Progenitor cell of endocrine pancreas (in vitro differentiated cells): ENCODE measurements at regions not wholly inside any gene's neighbourhood (a gene's known extent, or its start where the extent isn't known, plus 50 kb on each side); places are given as distances from the start of the nearest gene placed in this dataset.

Source experiments
- DNase-seq: peaks from one replicate; pipeline ENCODE4 v3.0.0; 2021; ENCODE audit warnings: low spot score; ENCODE audit not compliant: unreplicated experiment
- H3K27ac Mint-ChIP-seq: 2 replicates; pipeline ENCODE4 v1.8.0; 2021; ENCODE audit warnings: mild to moderate bottlenecking, moderate library complexity, mixed read lengths
- H3K27me3 Mint-ChIP-seq: 2 replicates; pipeline ENCODE4 v1.8.0; 2021; ENCODE audit warnings: mixed read lengths
- H3K36me3 Mint-ChIP-seq: 2 replicates; pipeline ENCODE4 v1.8.0; 2022; ENCODE audit warnings: mixed read lengths; ENCODE audit not compliant: insufficient read depth
- H3K4me1 Mint-ChIP-seq: 2 replicates; pipeline ENCODE4 v1.8.0; 2021; ENCODE audit warnings: low read depth, mixed read lengths
- H3K4me3 Mint-ChIP-seq: 2 replicates; pipeline ENCODE4 v1.8.0; 2021; ENCODE audit warnings: low read depth, mild to moderate bottlenecking, moderate library complexity, mixed read lengths
- H3K9me3 Mint-ChIP-seq: 2 replicates; pipeline ENCODE4 v1.8.0; 2021; ENCODE audit warnings: low read depth, mixed read lengths
- TF ChIP-seq, protein P1 (sequence below): fragments of 200-600 bp; sonication (generic); IDR thresholded peaks from one replicate; pipeline ENCODE4 v1.5.0; 2021; ENCODE audit warnings: antibody characterized with exemption, mild to moderate bottlenecking; ENCODE audit not compliant: unreplicated experiment

DNA sequence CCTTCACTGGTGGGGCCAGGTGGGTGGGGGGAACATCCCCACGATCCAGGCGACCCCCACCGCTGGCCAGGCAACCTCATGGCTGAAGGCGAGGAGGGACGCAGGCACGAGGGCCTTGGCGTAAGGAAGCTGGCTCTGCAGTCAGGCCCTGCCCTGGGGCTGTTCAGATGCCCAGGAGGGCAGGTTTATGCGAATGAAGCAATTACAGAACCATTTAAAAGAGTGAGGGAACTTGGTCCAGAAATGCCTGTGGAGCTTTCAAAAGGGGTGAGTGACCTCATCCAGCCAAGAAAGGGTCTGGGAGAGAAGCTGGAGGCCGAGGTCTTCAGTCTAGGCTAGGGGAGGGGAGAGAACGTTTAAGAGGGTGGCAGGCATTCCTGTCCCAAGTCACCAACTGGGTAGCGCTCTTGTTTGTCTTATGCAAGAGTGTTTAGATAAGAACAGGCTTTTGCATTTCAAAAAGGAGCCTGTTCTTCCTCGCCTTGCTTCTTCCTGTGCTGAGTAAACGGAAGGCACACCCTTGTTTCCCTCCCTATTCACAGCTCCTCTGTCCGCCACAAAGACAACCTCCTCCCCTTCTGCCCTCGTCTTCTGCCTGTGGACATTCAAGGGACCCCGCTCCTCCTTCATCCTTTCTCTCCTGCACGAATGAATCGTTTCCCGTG, 183.5 kb upstream of the SDK2 start:
- H3K27ac Mint-ChIP-seq: no peak overlapping the region
- TF ChIP-seq, protein P1, sequence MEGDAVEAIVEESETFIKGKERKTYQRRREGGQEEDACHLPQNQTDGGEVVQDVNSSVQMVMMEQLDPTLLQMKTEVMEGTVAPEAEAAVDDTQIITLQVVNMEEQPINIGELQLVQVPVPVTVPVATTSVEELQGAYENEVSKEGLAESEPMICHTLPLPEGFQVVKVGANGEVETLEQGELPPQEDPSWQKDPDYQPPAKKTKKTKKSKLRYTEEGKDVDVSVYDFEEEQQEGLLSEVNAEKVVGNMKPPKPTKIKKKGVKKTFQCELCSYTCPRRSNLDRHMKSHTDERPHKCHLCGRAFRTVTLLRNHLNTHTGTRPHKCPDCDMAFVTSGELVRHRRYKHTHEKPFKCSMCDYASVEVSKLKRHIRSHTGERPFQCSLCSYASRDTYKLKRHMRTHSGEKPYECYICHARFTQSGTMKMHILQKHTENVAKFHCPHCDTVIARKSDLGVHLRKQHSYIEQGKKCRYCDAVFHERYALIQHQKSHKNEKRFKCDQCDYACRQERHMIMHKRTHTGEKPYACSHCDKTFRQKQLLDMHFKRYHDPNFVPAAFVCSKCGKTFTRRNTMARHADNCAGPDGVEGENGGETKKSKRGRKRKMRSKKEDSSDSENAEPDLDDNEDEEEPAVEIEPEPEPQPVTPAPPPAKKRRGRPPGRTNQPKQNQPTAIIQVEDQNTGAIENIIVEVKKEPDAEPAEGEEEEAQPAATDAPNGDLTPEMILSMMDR: no peak
- no peaks in the 10 kb centered on the region for H3K36me3 Mint-ChIP-seq
- H3K4me3 Mint-ChIP-seq: no peak overlapping the region
- peaks cover 9% of the 10 kb centered on the region for H3K4me1 Mint-ChIP-seq
- H3K27me3 Mint-ChIP-seq: peaks cover 52% of the 10 kb centered on the region
- no peak for DNase-seq
- H3K9me3 Mint-ChIP-seq: no peaks in the 10 kb centered on the region

DNA sequence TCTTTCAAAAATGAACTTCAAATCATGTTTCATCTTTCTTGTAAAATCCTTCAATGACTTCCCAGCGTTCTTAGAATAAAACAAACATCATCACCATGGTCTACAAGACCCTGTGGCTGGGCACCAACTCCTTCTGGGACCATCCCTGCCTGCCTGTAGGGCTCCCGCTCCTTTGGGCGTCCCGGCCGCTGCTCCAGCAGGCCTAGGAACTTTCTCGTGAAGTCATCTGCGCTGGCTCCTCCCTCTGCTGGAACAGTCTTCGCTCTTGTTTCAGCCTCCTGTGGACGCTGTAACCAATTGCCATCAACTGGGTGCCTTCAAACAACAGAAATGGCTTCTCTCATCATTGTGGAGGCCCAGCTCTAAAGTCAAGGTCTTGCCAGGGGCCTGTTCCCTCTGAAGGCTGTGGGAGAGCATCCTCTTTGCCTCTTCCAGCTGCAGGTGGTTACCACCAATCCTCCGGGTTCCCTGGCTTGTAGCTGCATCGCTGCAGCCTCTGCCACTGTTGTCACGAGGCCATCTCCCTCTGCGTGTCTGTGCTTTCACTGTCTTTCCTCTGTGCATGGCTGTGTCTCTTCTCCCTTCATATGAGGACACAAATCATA, 185.5 kb upstream of the SDK2 start:
- TF ChIP-seq, protein P1: no peak
- no peaks in the 10 kb centered on the region for H3K36me3 Mint-ChIP-seq
- no peak overlapping the region for H3K27ac Mint-ChIP-seq
- H3K9me3 Mint-ChIP-seq: no peaks in the 10 kb centered on the region
- no peak overlapping the region for H3K4me3 Mint-ChIP-seq
- no peak for DNase-seq
- H3K27me3 Mint-ChIP-seq: peaks cover 44% of the 10 kb centered on the region
- peaks cover 9% of the 10 kb centered on the region for H3K4me1 Mint-ChIP-seq

DNA sequence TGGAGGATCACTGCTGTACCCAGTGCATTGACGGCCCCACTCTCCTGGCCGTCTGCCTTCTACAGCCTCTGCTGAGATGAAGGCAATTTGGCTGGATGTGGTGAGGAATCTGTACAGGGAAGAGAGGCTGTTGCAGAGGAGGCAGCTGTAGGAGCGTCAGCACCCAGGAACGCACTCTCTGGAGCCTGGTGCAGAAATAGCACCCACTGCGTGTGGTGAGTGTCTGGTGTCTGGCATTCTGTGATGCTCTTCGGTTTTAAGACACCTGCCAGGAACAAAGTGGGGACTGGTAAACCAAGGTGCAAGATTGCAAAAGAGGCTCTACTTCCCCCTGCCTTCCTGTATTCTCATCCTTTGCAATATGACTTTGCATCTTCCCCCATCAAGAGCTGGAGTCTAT, 187.5 kb upstream of the SDK2 start:
- Mint-ChIP-seq H3K27me3 (peaks cover 55% of the 10 kb centered on the region), H3K4me3 (no peak overlapping the region), H3K27ac (no peak overlapping the region), H3K4me1 (peaks cover 9% of the 10 kb centered on the region), H3K36me3 (no peaks in the 10 kb centered on the region), H3K9me3 (no peaks in the 10 kb centered on the region)
- TF ChIP-seq, protein P1: no peak
- DNase-seq: no peak

DNA sequence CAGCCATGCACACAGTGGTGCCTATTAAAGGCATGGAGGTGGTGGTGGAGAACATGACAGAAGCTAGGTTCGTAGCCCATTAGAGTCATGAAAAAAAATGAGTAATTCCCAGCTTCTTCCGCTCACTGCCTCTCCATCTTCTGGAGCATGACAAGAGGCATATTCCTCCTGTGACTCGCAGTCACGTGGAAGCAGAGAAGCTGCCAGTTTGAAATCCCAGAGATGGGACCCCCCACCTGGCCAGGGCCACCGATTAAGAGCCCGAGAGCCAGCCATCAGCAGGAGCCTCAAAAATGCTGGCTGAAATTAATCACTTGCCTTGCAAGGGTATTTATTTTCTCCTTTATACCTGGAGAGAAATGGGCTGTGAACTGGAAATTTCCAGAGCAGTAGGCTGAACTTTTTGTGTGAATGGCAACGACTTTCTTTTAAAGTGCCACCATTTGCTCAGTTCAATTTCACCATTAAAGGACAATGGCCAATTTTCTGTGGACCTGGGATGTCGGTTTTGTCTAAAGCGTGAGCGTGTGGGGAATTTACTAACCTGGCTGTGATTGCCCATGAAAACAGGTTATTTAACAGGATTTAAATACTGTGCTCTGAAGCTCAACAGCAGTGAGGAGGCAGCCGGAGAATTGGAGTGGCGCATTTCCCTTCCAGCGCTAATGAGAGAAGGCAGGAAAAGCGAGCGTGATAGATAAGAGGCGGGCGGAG, 189.7 kb upstream of the SDK2 start:
- Mint-ChIP-seq H3K9me3 (no peaks in the 10 kb centered on the region), H3K27ac (no peak overlapping the region), H3K4me1 (no peaks in the 10 kb centered on the region), H3K36me3 (no peaks in the 10 kb centered on the region), H3K4me3 (no peak overlapping the region), H3K27me3 (peaks cover 49% of the 10 kb centered on the region)
- no peak for DNase-seq
- TF ChIP-seq, protein P1: no peak

DNA sequence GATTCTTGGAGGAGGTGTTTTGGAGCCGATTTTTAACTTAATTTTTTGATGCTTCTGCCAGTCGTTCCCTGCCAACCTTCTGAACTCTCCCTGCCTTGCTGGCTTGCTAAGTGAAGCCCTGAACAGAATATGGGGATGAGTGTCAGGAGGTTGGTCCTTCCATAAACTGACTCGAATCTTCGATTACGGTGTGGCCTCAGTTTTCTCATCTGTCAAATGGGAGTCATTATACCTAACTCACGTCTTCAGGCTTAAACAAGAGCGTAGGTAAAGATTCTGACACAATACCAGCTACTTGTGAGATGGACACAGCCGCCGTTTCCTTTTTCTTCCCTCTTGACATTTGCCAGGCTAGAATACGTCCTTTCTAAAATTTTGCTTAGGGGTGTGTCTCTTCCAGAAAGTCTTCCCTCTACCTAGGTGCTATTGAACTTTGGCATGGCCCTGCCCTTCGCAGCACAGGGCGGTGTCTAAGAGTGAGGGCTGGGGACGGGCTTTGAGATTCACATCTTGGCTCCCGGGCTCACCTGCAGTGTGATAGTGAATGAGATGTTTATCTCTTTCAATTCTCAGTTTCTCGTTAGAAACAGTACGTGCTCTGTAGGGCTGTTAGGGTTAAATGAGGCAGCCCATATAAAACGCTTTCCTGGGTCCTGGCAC, 190.6 kb upstream of the SDK2 start:
- no peaks in the 10 kb centered on the region for H3K36me3 Mint-ChIP-seq
- no peak for DNase-seq
- TF ChIP-seq, protein P1: no peak
- H3K27me3 Mint-ChIP-seq: peaks cover 46% of the 10 kb centered on the region
- no peak overlapping the region for H3K4me3 Mint-ChIP-seq
- no peak overlapping the region for H3K27ac Mint-ChIP-seq
- H3K9me3 Mint-ChIP-seq: no peaks in the 10 kb centered on the region
- no peaks in the 10 kb centered on the region for H3K4me1 Mint-ChIP-seq
